ENCODE measurements at regions not wholly inside any gene's neighbourhood (a gene's known extent, or its start where the extent isn't known, plus 50 kb on each side); places are given as distances from the start of the nearest gene placed in this dataset.

GRCh38 chr6:44655412-44656342 lies 268.2 kb downstream of the CDC5L start:
- H3K4me2 ChIP-seq (ENCODE audit: insufficient read depth, insufficient read length, low read length): no peak overlapping the region
- H3K23me2 ChIP-seq (ENCODE audit: insufficient read length, low read depth, low read length, poor library complexity, severe bottlenecking): no peaks in the 10 kb centered on the region
- H3K56ac ChIP-seq (ENCODE audit: insufficient read length, low read depth, low read length): no peak overlapping the region
- no peak overlapping the region for H3K18ac ChIP-seq (ENCODE audit: insufficient read length, low read depth, low read length)
- no peak overlapping the region for H2BK15ac ChIP-seq (ENCODE audit: low read depth, low read length)
- Mint-ChIP-seq H3K27me3 (ENCODE audit: low read depth) (peaks cover 9% of the 10 kb centered on the region), H3K4me1 (peaks cover 24 to 28% of the 10 kb centered on the region in 2 experiments), H3K36me3 (ENCODE audit: insufficient read depth in 1 of 3, low read depth in 3 of 3) (peaks cover 0 to 4% (median 0%) of the 10 kb centered on the region in 3 experiments; a peak in 2 of 7 replicates), H3K9me3 (peaks cover 3 to 6% of the 10 kb centered on the region in 2 experiments; a peak in 3 of 5 replicates), H3K27ac (peak overlapping the region; percentile 6 to 45 (median 21); a peak in 6 of 7 replicates), H3K4me3 (peak overlapping the region in 1 of 2 experiments; percentile 41; a peak in 2 of 5 replicates)
- no peak overlapping the region for H3K23ac ChIP-seq (ENCODE audit: insufficient read length, low read depth, low read length)
- no peak overlapping the region for H2AK5ac ChIP-seq (ENCODE audit: insufficient read length, low read length)
- H3K9me3 ChIP-seq (ENCODE audit: control insufficient read depth, low read depth, low read length): no peaks in the 10 kb centered on the region
- no CpG with 5 or more reads among the region's 26 CpGs for WGBS (ENCODE audit: extremely low coverage, insufficient read length, low lambda C conversion rate)
- DNase-seq: peak; percentile 93
- H2AFZ ChIP-seq (ENCODE audit: low read length): no peak overlapping the region
- no peaks in the 10 kb centered on the region for H4K20me1 ChIP-seq (ENCODE audit: control insufficient read depth, insufficient read depth, insufficient read length)
- no peak overlapping the region for H3K9ac ChIP-seq (ENCODE audit: extremely low read depth, insufficient read length, low read length)
- no peak overlapping the region for H3K27ac ChIP-seq (ENCODE audit: insufficient read length, low read depth, low read length)
- H3K79me2 ChIP-seq (ENCODE audit: insufficient read depth, low read length): no peaks in the 10 kb centered on the region
- H3K4me1 ChIP-seq (ENCODE audit: insufficient read depth, low read length): 0 out of 2 replicates have a peak, but pooled peaks cover 6% of the 10 kb centered on the region
- TF ChIP-seq CTCF (conservative IDR thresholded peaks at IDR 0.05): peak; percentile 98
- no peak overlapping the region for H3T11ph ChIP-seq (ENCODE audit: low read length)
- no peak overlapping the region for H3K4ac ChIP-seq (ENCODE audit: low read depth, low read length)
- no peak overlapping the region for H2BK120ac ChIP-seq (ENCODE audit: low read depth, low read length, poor library complexity, severe bottlenecking)
- no peak overlapping the region for H3K14ac ChIP-seq (ENCODE audit: insufficient read depth, low read length)
- no peaks in the 10 kb centered on the region for H3K27me3 ChIP-seq (ENCODE audit: insufficient read depth, low read length)
- no peak overlapping the region for H2BK5ac ChIP-seq (ENCODE audit: insufficient read length, low read length)
- no peak overlapping the region for H4K8ac ChIP-seq (replicated peaks; ENCODE audit: insufficient read length, low read depth, low read length)
- no peak overlapping the region for H2BK20ac ChIP-seq (ENCODE audit: low read depth, low read length, poor library complexity, severe bottlenecking)
- no peak overlapping the region for H2BK12ac ChIP-seq (ENCODE audit: insufficient read length, low read depth, low read length)
- no peak overlapping the region for H4K5ac ChIP-seq (ENCODE audit: insufficient read length, low read depth, low read length)
- H4K91ac ChIP-seq (ENCODE audit: insufficient read length, low read depth, low read length): no peak overlapping the region
- no peaks in the 10 kb centered on the region for H3K79me1 ChIP-seq (ENCODE audit: insufficient read depth, low read depth, low read length, poor library complexity, severe bottlenecking)

Data from H9 (cell line).